HCT116 (cell line): ENCODE measurements at regions not wholly inside any gene's neighbourhood (a gene's known extent, or its start where the extent isn't known, plus 50 kb on each side); places are given as distances from the start of the nearest gene placed in this dataset.

Experiments used
- ATAC-seq: fragments of 200-7000 bp; cut with Tn5 transposase; 2 replicates; pipeline ENCODE4 v1.9.1; 2020; ENCODE audit warnings: mild to moderate bottlenecking, moderate library complexity
- BruUV-seq: library from RNA; stranded (reverse); fragments of 400-500 nt; replicated peaks from 2 replicates; lab custom pipeline; 2021; lab: Mats Ljungman, UMichigan
- CTCF ChIA-PET: fragments of 300-600 bp; sonication (Branson Sonifier 250); formaldehyde crosslinking; loops from one replicate; lab custom pipeline; 2021; ENCODE audit warnings: antibody characterized with exemption; lab: Charles Lee
- POLR2A ChIA-PET: fragments of 300-600, 350-600 bp; sonication (Branson Sonifier 250); formaldehyde crosslinking; loops from one replicate; lab custom pipeline; 2021; ENCODE audit warnings: antibody characterized with exemption; lab: Charles Lee
- RAD21 ChIA-PET, 2 experiments: fragments of 300-600 bp; sonication (Branson Sonifier 250); formaldehyde crosslinking; loops; one replicate each; lab custom pipeline; 2023; ENCODE audit warnings: low total read pairs in 2 of 2; ENCODE audit not compliant: uncharacterized antibody in 2 of 2, unreplicated experiment in 2 of 2, low non-redundant PET in 1 of 2; lab: Charles Lee
- DNase-seq: peaks from one replicate; pipeline ENCODE4 v3.0.0-alpha.2; 2010; ENCODE audit warnings: low read depth, low spot score
- H2AFZ ChIP-seq: fragments of 200-600 bp; shearing (Covaris generic), sonication (generic); 2 replicates; pipeline ENCODE4 v1.6.1; 2017; ENCODE audit warnings: low read depth, mixed run types, mixed read lengths, antibody characterized with exemption, low read length; ENCODE audit not compliant: poor library complexity, severe bottlenecking
- H3K27ac ChIP-seq: 2 replicates; pipeline ENCODE4 v1.5.1; 2012; ENCODE audit warnings: low read depth, low read length
- H3K27me3 ChIP-seq: fragments of 200-600 bp; sonication (generic); 2 replicates; pipeline ENCODE4 v1.6.1; 2016; ENCODE audit warnings: mixed run types, low read length, mixed read lengths; ENCODE audit not compliant: insufficient read depth
- H3K36me3 ChIP-seq, 2 experiments: fragments of 200-500 bp in 1 of 2; fragments of 200-600 bp in 1 of 2; sonication (Bioruptor generic) in 1 of 2; sonication (generic) in 1 of 2; 2 replicates each; pipeline versions ENCODE4 v1.5.1 to v1.6.1; 2014 to 2016; ENCODE audit warnings: low read length in 2 of 2, inconsistent platforms in 1 of 2, mixed read lengths in 1 of 2, mixed run types in 1 of 2; ENCODE audit not compliant: insufficient read depth in 2 of 2, control insufficient read depth in 1 of 2
- H3K4me1 ChIP-seq, 2 experiments: fragments of 200-600 bp in 1 of 2; sonication (generic) in 1 of 2; 2 replicates each; pipeline versions ENCODE4 v1.5.1 to v1.6.1; 2012 to 2017; ENCODE audit warnings: low read length in 2 of 2, inconsistent platforms in 1 of 2, mild to moderate bottlenecking in 1 of 2, mixed read lengths in 1 of 2, mixed run types in 1 of 2, moderate library complexity in 1 of 2; ENCODE audit not compliant: insufficient read depth in 2 of 2, control insufficient read depth in 1 of 2
- H3K4me2 ChIP-seq: fragments of 200-600 bp; sonication (generic); 2 replicates; pipeline ENCODE4 v1.6.1; 2017; ENCODE audit warnings: mixed run types, low read length, mixed read lengths
- H3K4me3 ChIP-seq, 2 experiments: fragments of 200-600 bp in 1 of 2; sonication (generic) in 1 of 2; replicated peaks in 1 of 2; 2 replicates each; pipeline ENCODE4 v1.5.1; 2011 to 2016; ENCODE audit warnings: low read length in 2 of 2, control low read depth in 1 of 2, low read depth in 1 of 2, mild to moderate bottlenecking in 1 of 2, mixed read lengths in 1 of 2, mixed run types in 1 of 2
- H3K79me2 ChIP-seq: fragments of 200-600 bp; sonication (generic); 2 replicates; pipeline ENCODE4 v1.6.1; 2017; ENCODE audit warnings: mild to moderate bottlenecking, mixed run types, low read length, moderate library complexity, mixed read lengths; ENCODE audit not compliant: insufficient read depth
- H3K9ac ChIP-seq: fragments of 200-600 bp; sonication (generic); 2 replicates; pipeline ENCODE4 v1.6.1; 2016; ENCODE audit warnings: low read length, mixed read lengths
- H3K9me2 ChIP-seq: fragments of 200-600 bp; sonication (generic), shearing (Covaris generic); 2 replicates; pipeline ENCODE4 v1.6.1; 2017; ENCODE audit warnings: mixed run types, mild to moderate bottlenecking, moderate library complexity; ENCODE audit not compliant: insufficient read depth
- H3K9me3 ChIP-seq, 2 experiments: fragments of 200-500 bp in 1 of 2; fragments of 200-600 bp in 1 of 2; sonication (Bioruptor generic) in 1 of 2; sonication (generic) in 1 of 2; 2 replicates each; pipeline ENCODE4 v1.6.1; 2014 to 2017; ENCODE audit warnings: low read length in 2 of 2, mixed read lengths in 2 of 2, inconsistent platforms in 1 of 2, low read depth in 1 of 2, mild to moderate bottlenecking in 1 of 2, mixed run types in 1 of 2, moderate library complexity in 1 of 2; ENCODE audit not compliant: control insufficient read depth in 1 of 2, insufficient read depth in 1 of 2
- H4K20me1 ChIP-seq: fragments of 200-600 bp; sonication (generic), shearing (Covaris generic); 2 replicates; pipeline ENCODE4 v1.6.1; 2017; ENCODE audit warnings: mixed run types, mild to moderate bottlenecking, moderate library complexity; ENCODE audit not compliant: insufficient read depth
- CEBPB ChIP-seq: IDR thresholded peaks from 2 replicates; pipeline ENCODE4 v1.6.1; 2012; ENCODE audit warnings: low read depth
- ELF1 ChIP-seq: IDR thresholded peaks from 2 replicates; pipeline ENCODE4 v1.6.1; 2012; ENCODE audit warnings: low read depth, borderline replicate concordance
- EZH2 ChIP-seq: fragments of 200-600 bp; sonication (generic); IDR thresholded peaks from 2 replicates; pipeline ENCODE4 v1.6.1; 2017; ENCODE audit warnings: antibody characterized with exemption, mixed run types
- EZH2phosphoT487 ChIP-seq: fragments of 200-600 bp; IDR thresholded peaks from 2 replicates; pipeline ENCODE4 v1.6.1; 2018; ENCODE audit warnings: antibody characterized with exemption, borderline replicate concordance
- FOSL1 ChIP-seq: IDR thresholded peaks from 2 replicates; pipeline ENCODE4 v1.6.1; 2012; ENCODE audit warnings: low read depth
- SIN3A ChIP-seq: IDR thresholded peaks from 2 replicates; pipeline ENCODE4 v1.6.1; 2012; ENCODE audit warnings: low read depth
- SP1 ChIP-seq: IDR thresholded peaks from 2 replicates; pipeline ENCODE4 v1.6.1; 2012; ENCODE audit warnings: low read depth
- SRF ChIP-seq: IDR thresholded peaks from 2 replicates; pipeline ENCODE4 v1.6.1; 2012; ENCODE audit warnings: low read depth
- TCF7L2 ChIP-seq: IDR thresholded peaks from 2 replicates; pipeline ENCODE4 v1.7.0; 2011; ENCODE audit warnings: borderline replicate concordance, inconsistent platforms; ENCODE audit not compliant: insufficient read depth, insufficient read length; ENCODE audit errors: extremely low read depth
- ZFX ChIP-seq: fragments of 450-650 bp; IDR thresholded peaks from 2 replicates; pipeline ENCODE4 v1.6.1; 2017
- ZNF274 ChIP-seq: fragments of 200-500 bp; sonication (Bioruptor generic); IDR thresholded peaks from 2 replicates; pipeline ENCODE4 v1.6.1; 2014; ENCODE audit warnings: mild to moderate bottlenecking, low read depth, low read length, inconsistent platforms
- intact Hi-C: fragments of 100-400 bp; cut with micrococcal nuclease; formaldehyde crosslinking; loops from 2 replicates; pipeline ENCODE4 v1.10.0; 2022
- TF ChIP-seq, protein P1 (sequence below): IDR thresholded peaks from 2 replicates; pipeline ENCODE4 v1.6.1; 2011; ENCODE audit warnings: mild to moderate bottlenecking, low read length, moderate library complexity; ENCODE audit not compliant: insufficient replicate concordance; ENCODE audit errors: extremely low read depth
- TF ChIP-seq, protein P2 (sequence below): IDR thresholded peaks from 2 replicates; pipeline ENCODE4 v1.6.1; 2012; ENCODE audit warnings: low read depth
- TF ChIP-seq, protein P3 (sequence below), 3 experiments: fragments of 200-600 bp in 1 of 3; sonication (generic) in 1 of 3; IDR thresholded peaks in 2 of 3; conservative IDR thresholded peaks in 1 of 3; 2 replicates each; pipeline ENCODE4 v1.5.1; 2012 to 2017; ENCODE audit warnings: low read depth in 2 of 3, low read length in 2 of 3, antibody characterized with exemption in 1 of 3, borderline replicate concordance in 1 of 3, control low read depth in 1 of 3, mild to moderate bottlenecking in 1 of 3, mixed read lengths in 1 of 3, mixed run types in 1 of 3, moderate library complexity in 1 of 3; ENCODE audit not compliant: insufficient read depth in 1 of 3
- TF ChIP-seq, protein P4 (sequence below): IDR thresholded peaks from 2 replicates; pipeline ENCODE4 v1.6.1; 2012

GRCh38 chr18:78758496-78758895 lies 221.1 kb upstream of the SALL3 start:
- Histone ChIP-seq H3K4me2 (no peak overlapping the region), H3K4me1 (no peaks in the 10 kb centered on the region), H3K9me3 (no peaks in the 10 kb centered on the region), H3K27ac (no peak overlapping the region), H3K9ac (no peak overlapping the region), H3K9me2 (no peaks in the 10 kb centered on the region), H3K27me3 (peaks cover 5% of the 10 kb centered on the region), H4K20me1 (no peaks in the 10 kb centered on the region), H3K79me2 (no peaks in the 10 kb centered on the region), H3K36me3 (no peaks in the 10 kb centered on the region)
- no peak for DNase-seq
- ATAC-seq = no peak
- POLR2A ChIA-PET = no interaction called here
- TF ChIP-seq, protein P1, sequence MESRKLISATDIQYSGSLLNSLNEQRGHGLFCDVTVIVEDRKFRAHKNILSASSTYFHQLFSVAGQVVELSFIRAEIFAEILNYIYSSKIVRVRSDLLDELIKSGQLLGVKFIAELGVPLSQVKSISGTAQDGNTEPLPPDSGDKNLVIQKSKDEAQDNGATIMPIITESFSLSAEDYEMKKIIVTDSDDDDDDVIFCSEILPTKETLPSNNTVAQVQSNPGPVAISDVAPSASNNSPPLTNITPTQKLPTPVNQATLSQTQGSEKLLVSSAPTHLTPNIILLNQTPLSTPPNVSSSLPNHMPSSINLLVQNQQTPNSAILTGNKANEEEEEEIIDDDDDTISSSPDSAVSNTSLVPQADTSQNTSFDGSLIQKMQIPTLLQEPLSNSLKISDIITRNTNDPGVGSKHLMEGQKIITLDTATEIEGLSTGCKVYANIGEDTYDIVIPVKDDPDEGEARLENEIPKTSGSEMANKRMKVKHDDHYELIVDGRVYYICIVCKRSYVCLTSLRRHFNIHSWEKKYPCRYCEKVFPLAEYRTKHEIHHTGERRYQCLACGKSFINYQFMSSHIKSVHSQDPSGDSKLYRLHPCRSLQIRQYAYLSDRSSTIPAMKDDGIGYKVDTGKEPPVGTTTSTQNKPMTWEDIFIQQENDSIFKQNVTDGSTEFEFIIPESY = no peak
- TF ChIP-seq EZH2phosphoT487 = no peak
- TF ChIP-seq EZH2 = no peak
- TF ChIP-seq SIN3A = no peak
- TF ChIP-seq, protein P2, sequence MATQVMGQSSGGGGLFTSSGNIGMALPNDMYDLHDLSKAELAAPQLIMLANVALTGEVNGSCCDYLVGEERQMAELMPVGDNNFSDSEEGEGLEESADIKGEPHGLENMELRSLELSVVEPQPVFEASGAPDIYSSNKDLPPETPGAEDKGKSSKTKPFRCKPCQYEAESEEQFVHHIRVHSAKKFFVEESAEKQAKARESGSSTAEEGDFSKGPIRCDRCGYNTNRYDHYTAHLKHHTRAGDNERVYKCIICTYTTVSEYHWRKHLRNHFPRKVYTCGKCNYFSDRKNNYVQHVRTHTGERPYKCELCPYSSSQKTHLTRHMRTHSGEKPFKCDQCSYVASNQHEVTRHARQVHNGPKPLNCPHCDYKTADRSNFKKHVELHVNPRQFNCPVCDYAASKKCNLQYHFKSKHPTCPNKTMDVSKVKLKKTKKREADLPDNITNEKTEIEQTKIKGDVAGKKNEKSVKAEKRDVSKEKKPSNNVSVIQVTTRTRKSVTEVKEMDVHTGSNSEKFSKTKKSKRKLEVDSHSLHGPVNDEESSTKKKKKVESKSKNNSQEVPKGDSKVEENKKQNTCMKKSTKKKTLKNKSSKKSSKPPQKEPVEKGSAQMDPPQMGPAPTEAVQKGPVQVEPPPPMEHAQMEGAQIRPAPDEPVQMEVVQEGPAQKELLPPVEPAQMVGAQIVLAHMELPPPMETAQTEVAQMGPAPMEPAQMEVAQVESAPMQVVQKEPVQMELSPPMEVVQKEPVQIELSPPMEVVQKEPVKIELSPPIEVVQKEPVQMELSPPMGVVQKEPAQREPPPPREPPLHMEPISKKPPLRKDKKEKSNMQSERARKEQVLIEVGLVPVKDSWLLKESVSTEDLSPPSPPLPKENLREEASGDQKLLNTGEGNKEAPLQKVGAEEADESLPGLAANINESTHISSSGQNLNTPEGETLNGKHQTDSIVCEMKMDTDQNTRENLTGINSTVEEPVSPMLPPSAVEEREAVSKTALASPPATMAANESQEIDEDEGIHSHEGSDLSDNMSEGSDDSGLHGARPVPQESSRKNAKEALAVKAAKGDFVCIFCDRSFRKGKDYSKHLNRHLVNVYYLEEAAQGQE = no peak
- TF ChIP-seq, protein P3, sequence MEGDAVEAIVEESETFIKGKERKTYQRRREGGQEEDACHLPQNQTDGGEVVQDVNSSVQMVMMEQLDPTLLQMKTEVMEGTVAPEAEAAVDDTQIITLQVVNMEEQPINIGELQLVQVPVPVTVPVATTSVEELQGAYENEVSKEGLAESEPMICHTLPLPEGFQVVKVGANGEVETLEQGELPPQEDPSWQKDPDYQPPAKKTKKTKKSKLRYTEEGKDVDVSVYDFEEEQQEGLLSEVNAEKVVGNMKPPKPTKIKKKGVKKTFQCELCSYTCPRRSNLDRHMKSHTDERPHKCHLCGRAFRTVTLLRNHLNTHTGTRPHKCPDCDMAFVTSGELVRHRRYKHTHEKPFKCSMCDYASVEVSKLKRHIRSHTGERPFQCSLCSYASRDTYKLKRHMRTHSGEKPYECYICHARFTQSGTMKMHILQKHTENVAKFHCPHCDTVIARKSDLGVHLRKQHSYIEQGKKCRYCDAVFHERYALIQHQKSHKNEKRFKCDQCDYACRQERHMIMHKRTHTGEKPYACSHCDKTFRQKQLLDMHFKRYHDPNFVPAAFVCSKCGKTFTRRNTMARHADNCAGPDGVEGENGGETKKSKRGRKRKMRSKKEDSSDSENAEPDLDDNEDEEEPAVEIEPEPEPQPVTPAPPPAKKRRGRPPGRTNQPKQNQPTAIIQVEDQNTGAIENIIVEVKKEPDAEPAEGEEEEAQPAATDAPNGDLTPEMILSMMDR (IDR thresholded peaks at IDR 0.05 in 2 of 3, conservative IDR thresholded peaks at IDR 0.05 in 1 of 3; ENCODE audit: borderline replicate concordance in 1 of 3, insufficient read depth in 1 of 3, low read depth in 2 of 3, low read length in 2 of 3) = no peak
- TF ChIP-seq ZNF274 = no peak
- TF ChIP-seq ELF1 = no peak
- no peak for TF ChIP-seq FOSL1
- TF ChIP-seq SP1 = no peak
- TF ChIP-seq SRF = no peak
- TF ChIP-seq CEBPB = no peak
- TF ChIP-seq TCF7L2 = no peak
- no peak for TF ChIP-seq ZFX
- TF ChIP-seq, protein P4, sequence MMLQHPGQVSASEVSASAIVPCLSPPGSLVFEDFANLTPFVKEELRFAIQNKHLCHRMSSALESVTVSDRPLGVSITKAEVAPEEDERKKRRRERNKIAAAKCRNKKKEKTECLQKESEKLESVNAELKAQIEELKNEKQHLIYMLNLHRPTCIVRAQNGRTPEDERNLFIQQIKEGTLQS = no peak
- TF ChIP-seq, all 23 proteins: peak for 0
- BruUV-seq = no TSS peak
- RAD21 ChIA-PET = no interaction called here
- no peak overlapping the region for H2AFZ ChIP-seq
- CTCF ChIA-PET = no interaction called here
- intact Hi-C loops = no loop called here
- H3K4me3 ChIP-seq = no peak overlapping the region
